SK-N-SH treated with all-trans-retinoic acid at 6 μM for 48 hours (cell line): ENCODE measurements at regions not wholly inside any gene's neighbourhood (a gene's known extent, or its start where the extent isn't known, plus 50 kb on each side); places are given as distances from the start of the nearest gene placed in this dataset.

ENCODE experiments used
- ATAC-seq: fragments of 200-7000 bp; cut with Tn5 transposase; 3 replicates; pipeline ENCODE4 v1.9.1; 2020; ENCODE audit warnings: mild to moderate bottlenecking, moderate library complexity
- ARNTL ChIP-seq: fragments of 450-650 bp; formaldehyde crosslinking; IDR thresholded peaks from 2 replicates; pipeline ENCODE4 v1.5.0; 2020; ENCODE audit warnings: low read depth, mild to moderate bottlenecking, moderate library complexity, borderline replicate concordance
- BACH2 ChIP-seq: fragments of 250-450 bp; sonication (Bioruptor Pico); IDR thresholded peaks from 2 replicates; pipeline ENCODE4 v1.9.0; 2021; ENCODE audit warnings: mild to moderate bottlenecking, borderline replicate concordance
- CSDC2 ChIP-seq: fragments of 250-450 bp; sonication (Bioruptor Pico); IDR thresholded peaks from 2 replicates; pipeline ENCODE4 v1.5.0; 2020; ENCODE audit warnings: mild to moderate bottlenecking, moderate library complexity
- CSRNP3 ChIP-seq: fragments of 250-450 bp; sonication (Bioruptor Pico); IDR thresholded peaks from 2 replicates; pipeline ENCODE4 v1.5.1; 2021; ENCODE audit warnings: mild to moderate bottlenecking, moderate library complexity
- GLIS3 ChIP-seq: fragments of 250-450 bp; sonication (Bioruptor Pico); IDR thresholded peaks from 2 replicates; pipeline ENCODE4 v1.5.0; 2020; ENCODE audit warnings: mild to moderate bottlenecking, moderate library complexity
- ISL1 ChIP-seq: fragments of 250-450 bp; sonication (Bioruptor Pico); IDR thresholded peaks from 2 replicates; pipeline ENCODE4 v2.1.2; 2022; ENCODE audit warnings: mild to moderate bottlenecking, moderate library complexity
- OSR1 ChIP-seq: fragments of 250-450 bp; sonication (Bioruptor Pico); IDR thresholded peaks from 2 replicates; pipeline ENCODE4 v1.8.0; 2022; ENCODE audit warnings: moderate library complexity, mild to moderate bottlenecking, inconsistent platforms
- PATZ1 ChIP-seq: fragments of 250-450 bp; sonication (Bioruptor Pico); IDR thresholded peaks from 2 replicates; pipeline ENCODE4 v1.8.0; 2020; ENCODE audit warnings: mild to moderate bottlenecking, moderate library complexity, borderline replicate concordance
- POU6F1 ChIP-seq: fragments of 250-450 bp; sonication (Bioruptor Pico); IDR thresholded peaks from 2 replicates; pipeline ENCODE4 v1.8.0; 2021; ENCODE audit warnings: low read depth, mild to moderate bottlenecking, moderate library complexity, borderline replicate concordance
- PPARA ChIP-seq: fragments of 250-450 bp; sonication (Bioruptor Pico); IDR thresholded peaks from 2 replicates; pipeline ENCODE4 v1.5.0; 2020; ENCODE audit warnings: mild to moderate bottlenecking, borderline replicate concordance
- RARB ChIP-seq: fragments of 250-450 bp; sonication (Bioruptor Pico); IDR thresholded peaks from 2 replicates; pipeline ENCODE4 v1.8.0; 2021; ENCODE audit warnings: mild to moderate bottlenecking, moderate library complexity
- SNAI2 ChIP-seq: fragments of 250-450 bp; sonication (Bioruptor Pico); IDR thresholded peaks from 2 replicates; pipeline ENCODE4 v1.5.0; 2020; ENCODE audit warnings: mild to moderate bottlenecking, moderate library complexity
- TCF4 ChIP-seq: fragments of 250-450 bp; sonication (Bioruptor Pico); IDR thresholded peaks from 2 replicates; pipeline ENCODE4 v1.8.0; 2021; ENCODE audit warnings: mild to moderate bottlenecking, moderate library complexity, borderline replicate concordance
- TOX ChIP-seq: fragments of 250-450 bp; sonication (Bioruptor Pico); IDR thresholded peaks from 2 replicates; pipeline ENCODE4 v1.8.0; 2021; ENCODE audit warnings: mild to moderate bottlenecking, moderate library complexity, borderline replicate concordance
- TSHZ2 ChIP-seq: fragments of 250-450 bp; sonication (Bioruptor Pico); IDR thresholded peaks from 2 replicates; pipeline ENCODE4 v1.5.0; 2020; ENCODE audit warnings: mild to moderate bottlenecking, moderate library complexity
- ZC3H10 ChIP-seq: fragments of 250-450 bp; sonication (Bioruptor Pico); IDR thresholded peaks from 2 replicates; pipeline ENCODE4 v1.5.1; 2021; ENCODE audit warnings: mild to moderate bottlenecking, moderate library complexity
- ZFP3 ChIP-seq: fragments of 250-450 bp; sonication (Bioruptor Pico); IDR thresholded peaks from 2 replicates; pipeline ENCODE4 v1.5.0; 2020; ENCODE audit warnings: mild to moderate bottlenecking, moderate library complexity
- ZFP30 ChIP-seq: fragments of 450-650 bp; formaldehyde crosslinking; IDR thresholded peaks from 2 replicates; pipeline ENCODE4 v1.5.0; 2022; ENCODE audit warnings: mild to moderate bottlenecking, moderate library complexity
- ZNF565 ChIP-seq: fragments of 450-650 bp; formaldehyde crosslinking; conservative IDR thresholded peaks from 2 replicates; pipeline ENCODE4 v1.5.0; 2020; ENCODE audit warnings: low read depth, mild to moderate bottlenecking, moderate library complexity
- ZNF70 ChIP-seq: fragments of 450-650 bp; formaldehyde crosslinking; IDR thresholded peaks from 2 replicates; pipeline ENCODE4 v1.5.0; 2020; ENCODE audit warnings: mild to moderate bottlenecking, moderate library complexity
- ZNF8 ChIP-seq: fragments of 450-650 bp; formaldehyde crosslinking; IDR thresholded peaks from 2 replicates; pipeline ENCODE4 v1.5.0; 2020; ENCODE audit warnings: mild to moderate bottlenecking, moderate library complexity

- TF ChIP-seq ZFP3 (no peak), GLIS3 (CRISPR knock-in tag) (no peak)
- TF ChIP-seq, all 23 proteins: peak for 0
- no peak for ATAC-seq
Observed at GRCh38 chrX:69398881-69399280, 105.2 kb upstream of the NALF2 start.

GRCh38 chrX:69396916-69397315 is 107.2 kb upstream of the NALF2 start:
- no peak for ATAC-seq
- TF ChIP-seq TCF4 (CRISPR knock-in tag) (no peak), POU6F1 (CRISPR knock-in tag) (no peak), ZFP30 (CRISPR knock-in tag) (no peak), ZNF8 (CRISPR knock-in tag) (no peak), ZNF565 (CRISPR knock-in tag) (no peak), BACH2 (CRISPR knock-in tag) (no peak), TOX (CRISPR knock-in tag) (no peak), PATZ1 (CRISPR knock-in tag) (no peak), PPARA (CRISPR knock-in tag) (no peak)

- ATAC-seq, result no peak
- TF ChIP-seq ZNF70 (CRISPR knock-in tag) (no peak), PATZ1 (CRISPR knock-in tag) (no peak), CSDC2 (no peak), ISL1 (no peak), CSRNP3 (no peak), RARB (CRISPR knock-in tag) (no peak), TSHZ2 (CRISPR knock-in tag) (no peak), PPARA (CRISPR knock-in tag) (no peak), BACH2 (CRISPR knock-in tag) (no peak), TOX (CRISPR knock-in tag) (no peak), ARNTL (CRISPR knock-in tag) (no peak), TCF4 (CRISPR knock-in tag) (no peak)
Observed at GRCh38 chrX:69395306-69395705, 108.8 kb upstream of the NALF2 start.

- no peak for ATAC-seq
- no peak for TF ChIP-seq PATZ1 (CRISPR knock-in tag)
- TF ChIP-seq TCF4 (CRISPR knock-in tag), result no peak
- no peak for TF ChIP-seq ZNF70 (CRISPR knock-in tag)
- no peak for TF ChIP-seq PPARA (CRISPR knock-in tag)
- TF ChIP-seq OSR1, result no peak
- no peak for TF ChIP-seq ZFP3
- no peak for TF ChIP-seq ISL1
- no peak for TF ChIP-seq ZFP30 (CRISPR knock-in tag)
- no peak for TF ChIP-seq TSHZ2 (CRISPR knock-in tag)
- no peak for TF ChIP-seq ZC3H10 (CRISPR knock-in tag)
- no peak for TF ChIP-seq RARB (CRISPR knock-in tag)
- no peak for TF ChIP-seq TOX (CRISPR knock-in tag)
- no peak for TF ChIP-seq ZNF8 (CRISPR knock-in tag)
- no peak for TF ChIP-seq SNAI2 (CRISPR knock-in tag)
Observed at GRCh38 chrX:69389101-69389501, 115.0 kb upstream of the NALF2 start.
